RWPE2 (cell line): ENCODE measurements at regions not wholly inside any gene's neighbourhood (a gene's known extent, or its start where the extent isn't known, plus 50 kb on each side); places are given as distances from the start of the nearest gene placed in this dataset.
A peak's percentile ranks its signal among the peaks of the same experiment; 100 is the strongest.

ENCODE experiments used
- ATAC-seq: fragments of 200-7000 bp; cut with Tn5 transposase; 3 replicates; pipeline ENCODE4 v1.9.1; 2021; ENCODE audit warnings: low read depth
- DNase-seq: peaks from one replicate; pipeline ENCODE4 v3.0.0-alpha.2; 2020; ENCODE audit warnings: low spot score
- H3K27ac ChIP-seq: fragments of 450-650 bp; 2 replicates; pipeline ENCODE4 v1.5.1; 2017; ENCODE audit warnings: mild to moderate bottlenecking; ENCODE audit not compliant: poor library complexity, severe bottlenecking
- H3K27me3 ChIP-seq: fragments of 250-450 bp; sonication (Bioruptor Pico); 2 replicates; pipeline ENCODE4 v1.5.1; 2021; ENCODE audit warnings: mild to moderate bottlenecking, moderate library complexity; ENCODE audit not compliant: insufficient read depth, poor library complexity, severe bottlenecking
- H3K36me3 ChIP-seq: fragments of 250-450 bp; sonication (Bioruptor Pico); 2 replicates; pipeline ENCODE4 v1.5.1; 2020; ENCODE audit warnings: low read depth, mild to moderate bottlenecking, moderate library complexity
- H3K4me1 ChIP-seq: fragments of 250-450 bp; sonication (Bioruptor Pico); 2 replicates; pipeline ENCODE4 v1.5.1; 2021; ENCODE audit warnings: mild to moderate bottlenecking, moderate library complexity; ENCODE audit not compliant: insufficient read depth, poor library complexity, severe bottlenecking
- H3K4me3 ChIP-seq: fragments of 250-450 bp; sonication (Bioruptor Pico); 2 replicates; pipeline ENCODE4 v1.5.1; 2021; ENCODE audit warnings: mild to moderate bottlenecking, moderate library complexity; ENCODE audit not compliant: severe bottlenecking
- H3K9me3 ChIP-seq: fragments of 250-450 bp; sonication (Bioruptor Pico); 2 replicates; pipeline ENCODE4 v1.5.1; 2021; ENCODE audit warnings: mild to moderate bottlenecking, moderate library complexity; ENCODE audit not compliant: severe bottlenecking
- TF ChIP-seq, protein P1 (sequence below): fragments of 450-650 bp; IDR thresholded peaks from one replicate; pipeline ENCODE4 v1.5.1; 2017; ENCODE audit warnings: mild to moderate bottlenecking, moderate library complexity; ENCODE audit not compliant: poor library complexity, severe bottlenecking

GRCh38 chr16:72286936-72287620, 115.1 kb upstream of the PMFBP1 start:
- Histone ChIP-seq H3K4me1 (peaks cover 34% of the 10 kb centered on the region), H3K4me3 (no peak overlapping the region), H3K36me3 (peaks cover 3% of the 10 kb centered on the region; the same call in 1 of the 2 replicates), H3K27ac (peak overlapping the region; percentile 100), H3K9me3 (no peaks in the 10 kb centered on the region), H3K27me3 (no peaks in the 10 kb centered on the region)
- DNase-seq, result no peak
- no peak for ATAC-seq
- TF ChIP-seq, protein P1, sequence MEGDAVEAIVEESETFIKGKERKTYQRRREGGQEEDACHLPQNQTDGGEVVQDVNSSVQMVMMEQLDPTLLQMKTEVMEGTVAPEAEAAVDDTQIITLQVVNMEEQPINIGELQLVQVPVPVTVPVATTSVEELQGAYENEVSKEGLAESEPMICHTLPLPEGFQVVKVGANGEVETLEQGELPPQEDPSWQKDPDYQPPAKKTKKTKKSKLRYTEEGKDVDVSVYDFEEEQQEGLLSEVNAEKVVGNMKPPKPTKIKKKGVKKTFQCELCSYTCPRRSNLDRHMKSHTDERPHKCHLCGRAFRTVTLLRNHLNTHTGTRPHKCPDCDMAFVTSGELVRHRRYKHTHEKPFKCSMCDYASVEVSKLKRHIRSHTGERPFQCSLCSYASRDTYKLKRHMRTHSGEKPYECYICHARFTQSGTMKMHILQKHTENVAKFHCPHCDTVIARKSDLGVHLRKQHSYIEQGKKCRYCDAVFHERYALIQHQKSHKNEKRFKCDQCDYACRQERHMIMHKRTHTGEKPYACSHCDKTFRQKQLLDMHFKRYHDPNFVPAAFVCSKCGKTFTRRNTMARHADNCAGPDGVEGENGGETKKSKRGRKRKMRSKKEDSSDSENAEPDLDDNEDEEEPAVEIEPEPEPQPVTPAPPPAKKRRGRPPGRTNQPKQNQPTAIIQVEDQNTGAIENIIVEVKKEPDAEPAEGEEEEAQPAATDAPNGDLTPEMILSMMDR, result no peak

DNA sequence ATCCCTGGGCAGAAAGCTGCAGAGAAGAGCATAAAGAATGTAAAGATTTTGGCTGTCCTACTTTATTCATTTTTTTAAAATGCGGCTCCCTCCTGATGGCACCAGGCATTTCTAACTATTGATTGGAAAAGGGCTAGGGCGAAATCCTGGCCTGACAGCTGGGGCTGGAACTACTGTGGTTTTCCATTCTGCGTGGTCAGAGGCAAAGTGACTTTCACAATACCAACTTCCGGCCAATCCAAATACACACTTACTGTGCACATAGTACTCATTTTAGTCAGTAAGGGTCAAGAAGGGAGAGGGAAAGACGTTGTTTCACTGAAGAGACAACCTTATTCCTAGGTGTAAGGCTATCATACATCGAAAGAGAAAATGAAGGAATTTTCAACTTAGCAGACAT, 113.8 kb upstream of the PMFBP1 start:
- Histone ChIP-seq H3K36me3 (peaks cover 3% of the 10 kb centered on the region; the same call in 1 of the 2 replicates), H3K9me3 (no peaks in the 10 kb centered on the region), H3K27ac (no peak overlapping the region), H3K27me3 (no peaks in the 10 kb centered on the region), H3K4me1 (peaks cover 20% of the 10 kb centered on the region), H3K4me3 (no peak overlapping the region)
- DNase-seq (no peak), ATAC-seq (no peak)
- TF ChIP-seq, protein P1, result no peak

- peaks cover 16% of the 10 kb centered on the region for H3K4me1 ChIP-seq
- no peaks in the 10 kb centered on the region for H3K27me3 ChIP-seq
- H3K27ac ChIP-seq, result no peak overlapping the region
- ATAC-seq (no peak), DNase-seq (no peak)
- H3K4me3 ChIP-seq, result no peak overlapping the region
- no peaks in the 10 kb centered on the region for H3K9me3 ChIP-seq
- TF ChIP-seq, protein P1, result no peak
- peaks cover 3% of the 10 kb centered on the region; the same call in 1 of the 2 replicates for H3K36me3 ChIP-seq
Measured at GRCh38 chr16:72285324-72285723, 113.4 kb upstream of the PMFBP1 start.

DNA sequence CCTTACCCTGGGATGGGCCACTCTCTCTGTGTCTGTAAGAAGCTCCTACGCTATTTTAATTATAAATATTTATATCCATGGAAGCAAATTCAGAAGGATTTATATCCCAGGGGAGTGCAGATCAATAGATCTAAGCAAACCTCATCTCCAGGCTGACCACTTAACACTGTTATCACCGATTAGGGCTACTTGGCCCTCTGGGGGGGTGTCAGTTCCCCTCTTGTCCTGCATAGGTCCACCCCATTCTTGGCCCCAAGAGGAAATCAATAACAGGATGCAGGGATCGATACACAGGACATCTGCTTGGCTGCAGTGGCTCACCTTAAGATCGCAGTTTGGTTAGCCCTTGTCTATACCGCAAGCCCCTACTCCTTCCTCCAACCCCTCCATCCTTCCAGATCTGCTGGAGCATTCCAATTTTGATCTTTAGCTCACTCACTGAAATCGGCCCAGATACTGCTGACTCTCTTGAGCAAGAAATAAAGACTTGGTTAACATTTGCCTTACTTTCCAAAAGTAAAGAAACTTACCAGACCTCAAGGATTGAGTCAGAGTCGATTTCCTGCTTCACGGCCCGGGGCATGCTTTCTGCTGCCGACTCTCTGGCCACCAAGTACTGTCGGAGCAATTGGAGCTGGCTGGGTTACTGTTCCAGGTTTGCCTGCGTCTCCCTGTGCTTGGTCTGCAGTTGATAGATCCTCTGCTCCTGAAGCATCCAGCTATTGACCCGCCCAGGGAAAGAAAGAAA, 112.3 kb upstream of the PMFBP1 start:
- H3K4me3 ChIP-seq, result no peak overlapping the region
- peaks cover 3% of the 10 kb centered on the region; the same call in 1 of the 2 replicates for H3K36me3 ChIP-seq
- H3K27me3 ChIP-seq, result no peaks in the 10 kb centered on the region
- ATAC-seq (no peak), DNase-seq (no peak)
- H3K4me1 ChIP-seq, result peaks cover 15% of the 10 kb centered on the region
- no peaks in the 10 kb centered on the region for H3K9me3 ChIP-seq
- TF ChIP-seq, protein P1, result no peak
- no peak overlapping the region for H3K27ac ChIP-seq
